ENCODE measurements at regions not wholly inside any gene's neighbourhood (a gene's known extent, or its start where the extent isn't known, plus 50 kb on each side); places are given as distances from the start of the nearest gene placed in this dataset.

- intact Hi-C loops (cut with micrococcal nuclease), result no loop called here
- ChIA-PET CTCF (no interaction called here), POLR2A (no interaction called here)
These were observed 192.5 kb downstream of the NPR3 start for GRCh38 chr5:32903613-32904012.

More at GRCh38 chr5:32903613-32904012, 192.5 kb downstream of the NPR3 start:
- Histone ChIP-seq H3K9me1 (replicated peaks; ENCODE audit: control insufficient read depth, extremely low read depth, insufficient read depth, low read length) (no peaks in the 10 kb centered on the region), H3K27me3 (ENCODE audit: control insufficient read depth in 2 of 2, insufficient read depth in 2 of 2, low read length in 2 of 2) (no peaks in the 10 kb centered on the region), H3K4me3 (replicated peaks in 1 of 3; ENCODE audit: insufficient read depth in 1 of 3, low read depth in 1 of 3, low read length in 3 of 3) (no peak overlapping the region), H3K9ac (replicated peaks; ENCODE audit: extremely low read depth, insufficient read depth, low read length) (no peak overlapping the region), H4K20me1 (replicated peaks; ENCODE audit: control insufficient read depth, extremely low read depth, insufficient read depth, low read length) (no peaks in the 10 kb centered on the region), H3K79me2 (ENCODE audit: control insufficient read depth, insufficient read depth, low read length) (no peaks in the 10 kb centered on the region), H3K4me1 (ENCODE audit: control insufficient read depth, extremely low read depth, insufficient read depth, low read length) (no peaks in the 10 kb centered on the region), H3K36me3 (ENCODE audit: control insufficient read depth in 2 of 2, extremely low read depth in 1 of 2, insufficient read depth in 2 of 2, low read length in 2 of 2) (no peaks in the 10 kb centered on the region), H3K27ac (ENCODE audit: insufficient read depth, low read depth, low read length) (no peak overlapping the region), H2AFZ (ENCODE audit: low read depth, low read length) (no peak overlapping the region), H3K4me2 (ENCODE audit: insufficient read depth, low read length) (no peak overlapping the region), H3K9me3 (replicated peaks; ENCODE audit: control insufficient read depth, insufficient read depth, low read length) (no peaks in the 10 kb centered on the region)
- dilution Hi-C loops (cut with MboI; ENCODE audit: extremely low pct_ligation_motif_present, low sequenced_read_pairs), result no loop called here
- FAIRE-seq, result no peak
- BruUV-seq (replicated peaks), result no TSS peak
- no peak for TF ChIP-seq GATA2 (IDR thresholded peaks at IDR 0.05; ENCODE audit: insufficient read depth, insufficient read length, low read depth, low read length)
- no peak for TF ChIP-seq POLR2AphosphoS5 (IDR thresholded peaks at IDR 0.05; ENCODE audit: insufficient read depth, low read depth, low read length)
- no peak for TF ChIP-seq MYC (IDR thresholded peaks at IDR 0.05; ENCODE audit: low read depth, low read length)
- TF ChIP-seq EZH2 (IDR thresholded peaks at IDR 0.05; ENCODE audit: borderline replicate concordance, low read depth, low read length, severe bottlenecking), result no peak
- no peak for TF ChIP-seq CTCF (IDR thresholded peaks at IDR 0.05; ENCODE audit: extremely low read depth in 1 of 2, insufficient read depth in 1 of 2, low read depth in 1 of 2, low read length in 2 of 2)
- no peak for TF ChIP-seq JUN (IDR thresholded peaks at IDR 0.05; ENCODE audit: borderline replicate concordance, insufficient read depth, insufficient read length, low read depth)
- TF ChIP-seq FOS (IDR thresholded peaks at IDR 0.05; ENCODE audit: borderline replicate concordance, insufficient read depth, low read length), result no peak
- TF ChIP-seq, protein P1, sequence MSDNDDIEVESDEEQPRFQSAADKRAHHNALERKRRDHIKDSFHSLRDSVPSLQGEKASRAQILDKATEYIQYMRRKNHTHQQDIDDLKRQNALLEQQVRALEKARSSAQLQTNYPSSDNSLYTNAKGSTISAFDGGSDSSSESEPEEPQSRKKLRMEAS (IDR thresholded peaks at IDR 0.05; ENCODE audit: insufficient read depth, insufficient read length), result no peak
- TF ChIP-seq POLR2A (IDR thresholded peaks at IDR 0.05; ENCODE audit: low read depth, low read length), result no peak
- no peak for DNase-seq (ENCODE audit: low read depth, low spot score)

Data from endothelial cell of umbilical vein (primary cell).